ENCODE measurements at regions not wholly inside any gene's neighbourhood (a gene's known extent, or its start where the extent isn't known, plus 50 kb on each side); places are given as distances from the start of the nearest gene placed in this dataset.

DNA sequence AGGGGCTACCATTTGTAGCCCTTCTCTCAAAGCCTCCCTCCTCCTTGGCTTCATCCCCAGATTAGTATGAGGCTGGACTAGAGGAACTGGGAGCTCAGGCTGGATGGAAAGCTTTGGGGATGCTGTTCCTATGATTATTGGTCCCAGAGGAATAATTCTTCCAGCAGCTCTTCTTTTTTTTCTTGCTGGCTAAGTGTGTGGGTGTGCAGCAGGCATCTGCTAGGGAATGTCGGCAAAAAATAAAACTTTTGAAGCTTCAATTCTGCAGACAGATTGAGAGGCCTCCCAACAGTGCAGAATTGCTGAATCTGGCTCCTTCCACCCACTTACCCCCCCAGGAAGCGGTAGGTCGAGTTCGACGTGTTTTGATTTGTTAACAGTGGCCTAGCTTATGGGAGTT, 138.5 kb upstream of the ANKRD28 start:
- Histone ChIP-seq H3K4me2 (no peak overlapping the region), H4K20me1 (replicated peaks; ENCODE audit: insufficient read depth) (no peaks in the 10 kb centered on the region), H3K27ac (ENCODE audit: low read depth) (no peak overlapping the region), H3K9me2 (ENCODE audit: insufficient read depth) (no peaks in the 10 kb centered on the region), H3K36me3 (ENCODE audit: insufficient read depth) (no peaks in the 10 kb centered on the region), H3F3A (replicated peaks; ENCODE audit: low read depth) (no peaks in the 10 kb centered on the region), H3K4me3 (no peak overlapping the region), H2AFZ (no peak overlapping the region; the same call in 1 of the 2 replicates), H3K4me1 (ENCODE audit: insufficient read depth) (no peaks in the 10 kb centered on the region), H3K27me3 (ENCODE audit: insufficient read depth) (no peaks in the 10 kb centered on the region), H3K79me2 (replicated peaks; ENCODE audit: insufficient read depth) (no peaks in the 10 kb centered on the region)
- Mint-ChIP-seq H3K9me3 (peaks cover 8% of the 10 kb centered on the region; the same call in 2 of the 3 replicates), H3K36me3 (ENCODE audit: low read depth) (peaks cover 7% of the 10 kb centered on the region; the same call in 1 of the 3 replicates), H3K27me3 (ENCODE audit: insufficient read depth, low read depth, poor library complexity) (no peaks in the 10 kb centered on the region), H3K4me3 (no peak overlapping the region), H3K27ac (no peak overlapping the region), H3K4me1 (peaks cover 2% of the 10 kb centered on the region; the same call in 1 of the 3 replicates)
- no peak for ATAC-seq
- no peak for TF ChIP-seq STAT1 (IDR thresholded peaks at IDR 0.05; ENCODE audit: unreplicated experiment)
- no peak for DNase-seq (ENCODE audit: low spot score)

DNA sequence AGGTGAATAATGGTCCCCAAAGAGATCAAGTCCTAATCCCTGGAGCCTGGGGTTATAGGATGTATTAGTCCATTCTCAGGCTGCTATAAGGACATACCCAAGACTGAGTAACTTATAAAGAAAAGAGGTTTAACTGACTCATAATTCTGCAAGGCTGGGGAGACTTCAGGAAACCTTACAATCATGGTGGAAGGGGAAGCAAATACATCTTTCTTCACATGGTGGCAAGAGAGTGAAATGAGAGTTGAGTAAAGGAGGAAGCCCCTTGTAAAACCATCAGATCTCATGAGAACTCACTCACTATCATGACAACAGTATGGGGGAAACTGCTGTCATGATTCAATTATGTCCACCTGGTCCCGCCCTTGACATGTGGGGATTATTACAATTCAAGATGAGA, 142.9 kb upstream of the ANKRD28 start:
- Mint-ChIP-seq H3K9me3 (peaks cover 17% of the 10 kb centered on the region), H3K27ac (no peak overlapping the region), H3K4me1 (no peaks in the 10 kb centered on the region), H3K36me3 (ENCODE audit: low read depth) (peaks cover 7% of the 10 kb centered on the region; the same call in 1 of the 3 replicates), H3K27me3 (ENCODE audit: insufficient read depth, low read depth, poor library complexity) (peaks cover 2% of the 10 kb centered on the region), H3K4me3 (no peak overlapping the region)
- Histone ChIP-seq H3K9me2 (ENCODE audit: insufficient read depth) (0 out of 2 replicates have a peak, but pooled peaks cover 6% of the 10 kb centered on the region), H4K20me1 (replicated peaks; ENCODE audit: insufficient read depth) (no peaks in the 10 kb centered on the region), H3K79me2 (replicated peaks; ENCODE audit: insufficient read depth) (no peaks in the 10 kb centered on the region), H3K27ac (ENCODE audit: low read depth) (no peak overlapping the region), H3K4me2 (no peak overlapping the region), H3K27me3 (ENCODE audit: insufficient read depth) (no peaks in the 10 kb centered on the region), H3K4me1 (ENCODE audit: insufficient read depth) (no peaks in the 10 kb centered on the region), H3K36me3 (ENCODE audit: insufficient read depth) (no peaks in the 10 kb centered on the region), H2AFZ (no peak overlapping the region), H3K4me3 (no peak overlapping the region), H3F3A (replicated peaks; ENCODE audit: low read depth) (no peaks in the 10 kb centered on the region)
- no peak for ATAC-seq
- DNase-seq (ENCODE audit: low spot score), result no peak
- TF ChIP-seq EZH2phosphoT487 (IDR thresholded peaks at IDR 0.05; ENCODE audit: unreplicated experiment), result no peak
- no peak for TF ChIP-seq REST (IDR thresholded peaks at IDR 0.05; ENCODE audit: unreplicated experiment)
- no peak for TF ChIP-seq ZNF331 (CRISPR knock-in tag; IDR thresholded peaks at IDR 0.05; ENCODE audit: low read depth)
- no peak for TF ChIP-seq CTCF (conservative IDR thresholded peaks at IDR 0.05; ENCODE audit: low read depth in 2 of 2)
- TF ChIP-seq, protein P1, sequence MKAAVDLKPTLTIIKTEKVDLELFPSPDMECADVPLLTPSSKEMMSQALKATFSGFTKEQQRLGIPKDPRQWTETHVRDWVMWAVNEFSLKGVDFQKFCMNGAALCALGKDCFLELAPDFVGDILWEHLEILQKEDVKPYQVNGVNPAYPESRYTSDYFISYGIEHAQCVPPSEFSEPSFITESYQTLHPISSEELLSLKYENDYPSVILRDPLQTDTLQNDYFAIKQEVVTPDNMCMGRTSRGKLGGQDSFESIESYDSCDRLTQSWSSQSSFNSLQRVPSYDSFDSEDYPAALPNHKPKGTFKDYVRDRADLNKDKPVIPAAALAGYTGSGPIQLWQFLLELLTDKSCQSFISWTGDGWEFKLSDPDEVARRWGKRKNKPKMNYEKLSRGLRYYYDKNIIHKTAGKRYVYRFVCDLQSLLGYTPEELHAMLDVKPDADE (IDR thresholded peaks at IDR 0.05), result no peak
- no peak for TF ChIP-seq JUNB (IDR thresholded peaks at IDR 0.05; ENCODE audit: unreplicated experiment)
- TF ChIP-seq EZH2 (IDR thresholded peaks at IDR 0.05; ENCODE audit: low read depth, unreplicated experiment), result no peak
- TF ChIP-seq ZNF114 (CRISPR knock-in tag; IDR thresholded peaks at IDR 0.05), result no peak
- no peak for TF ChIP-seq NANOG (IDR thresholded peaks at IDR 0.05; ENCODE audit: borderline replicate concordance)
- no peak for TF ChIP-seq CREB1 (CRISPR knock-in tag; IDR thresholded peaks at IDR 0.05; ENCODE audit: low read depth)
- no peak for TF ChIP-seq STAT1 (IDR thresholded peaks at IDR 0.05; ENCODE audit: unreplicated experiment)
